ENCODE measurements at regions not wholly inside any gene's neighbourhood (a gene's known extent, or its start where the extent isn't known, plus 50 kb on each side); places are given as distances from the start of the nearest gene placed in this dataset.
A peak's percentile ranks its signal among the peaks of the same experiment; 100 is the strongest.
"Not testable (repeated sequence)": the region's sequence is repeated elsewhere in the genome, so short reads cannot be mapped to it uniquely, and the experiment has no call there.

- peak; percentile 75 for DNase-seq
Observed at GRCh38 chr14:57060276-57060955, 208.3 kb downstream of the EXOC5 start.

GRCh38 chr14:57058319-57058718 lies 210.4 kb downstream of the EXOC5 start:
- DNase-seq: no peak

GRCh38 chr14:57057803-57058202 lies 210.9 kb downstream of the EXOC5 start:
- no peak for DNase-seq

- not testable (repeated sequence) for DNase-seq
Observed at GRCh38 chr14:57056522-57056921, 212.2 kb downstream of the EXOC5 start.

GRCh38 chr14:57052705-57053302 lies 215.9 kb downstream of the EXOC5 start:
- DNase-seq: no peak

GRCh38 chr14:57051633-57052032 lies 217.1 kb downstream of the EXOC5 start:
- DNase-seq: no peak

- DNase-seq: no peak
Observed at GRCh38 chr14:57049848-57050247, 218.9 kb downstream of the EXOC5 start.

GRCh38 chr14:57046175-57046574 lies 222.5 kb downstream of the EXOC5 start:
- no peak for DNase-seq

GRCh38 chr14:57044101-57044973 lies 224.4 kb downstream of the EXOC5 start:
- DNase-seq: not testable (repeated sequence)

GRCh38 chr14:57038689-57039088 lies 228.4 kb upstream of the OTX2 start:
- no peak for DNase-seq

GRCh38 chr14:57031474-57031873 lies 221.2 kb upstream of the OTX2 start:
- DNase-seq: no peak

GRCh38 chr14:57029620-57030253 lies 219.5 kb upstream of the OTX2 start:
- DNase-seq: no peak

- no peak for DNase-seq
Observed at GRCh38 chr14:57025456-57025855, 215.2 kb upstream of the OTX2 start.

- no peak for DNase-seq
Observed at GRCh38 chr14:57022608-57023007, 212.3 kb upstream of the OTX2 start.

- no peak for DNase-seq
Observed at GRCh38 chr14:57018065-57018464, 207.8 kb upstream of the OTX2 start.

GRCh38 chr14:57013987-57014386 lies 203.7 kb upstream of the OTX2 start:
- no peak for DNase-seq

GRCh38 chr14:57009585-57010515 lies 199.6 kb upstream of the OTX2 start:
- no peak for DNase-seq

GRCh38 chr14:57008534-57008933 lies 198.3 kb upstream of the OTX2 start:
- DNase-seq: no peak

GRCh38 chr14:56998728-56999127 lies 188.4 kb upstream of the OTX2 start:
- DNase-seq: no peak

GRCh38 chr14:56996721-56997399 lies 186.6 kb upstream of the OTX2 start:
- DNase-seq: no peak

GRCh38 chr14:56995010-56995409 lies 184.7 kb upstream of the OTX2 start:
- no peak for DNase-seq

Data from activated effector memory CD4-positive, alpha-beta T cell treated with anti-CD3 and anti-CD28 coated beads, Interleukin-2, amount 50 U/mL, for 16 hours (primary cell).